Activated CD4-positive, CD25-positive, alpha-beta regulatory T cell treated with anti-CD3 and anti-CD28 coated beads, Interleukin-2, amount 50 U/mL, for 16 hours (primary cell): ENCODE measurements at regions not wholly inside any gene's neighbourhood (a gene's known extent, or its start where the extent isn't known, plus 50 kb on each side); places are given as distances from the start of the nearest gene placed in this dataset.
A peak's percentile ranks its signal among the peaks of the same experiment; 100 is the strongest.

Experiments
- DNase-seq: peaks from one replicate; pipeline ENCODE4 v3.0.0-alpha.2; 2020; ENCODE audit warnings: low read depth, low spot score

- no peak for DNase-seq
These were observed 296.6 kb downstream of the RFC3 start for GRCh38 chr13:34114581-34114980.

GRCh38 chr13:34116651-34117050 lies 298.7 kb downstream of the RFC3 start:
- DNase-seq, result no peak

- DNase-seq, result no peak
These were observed 306.8 kb downstream of the RFC3 start for GRCh38 chr13:34124666-34125306.

GRCh38 chr13:34127523-34127922 lies 309.6 kb downstream of the RFC3 start:
- DNase-seq, result no peak

- no peak for DNase-seq
These were observed 310.7 kb downstream of the RFC3 start for GRCh38 chr13:34128661-34129060.

GRCh38 chr13:34129436-34129835 lies 311.5 kb downstream of the RFC3 start:
- no peak for DNase-seq

- no peak for DNase-seq
These were observed 319.3 kb downstream of the RFC3 start for GRCh38 chr13:34137200-34137599.

- no peak for DNase-seq
These were observed 321.8 kb downstream of the RFC3 start for GRCh38 chr13:34139660-34140227.

GRCh38 chr13:34143637-34144036 lies 325.7 kb downstream of the RFC3 start:
- no peak for DNase-seq

- DNase-seq, result no peak
These were observed 326.2 kb downstream of the RFC3 start for GRCh38 chr13:34144142-34144541.

- no peak for DNase-seq
These were observed 327.1 kb downstream of the RFC3 start for GRCh38 chr13:34145061-34145460.

GRCh38 chr13:34148359-34148758 lies 330.4 kb downstream of the RFC3 start:
- DNase-seq, result no peak

- no peak for DNase-seq
These were observed 333.9 kb downstream of the RFC3 start for GRCh38 chr13:34151885-34152284.

GRCh38 chr13:34152409-34152808 lies 334.5 kb downstream of the RFC3 start:
- DNase-seq, result no peak

GRCh38 chr13:34152996-34153395 lies 335.0 kb downstream of the RFC3 start:
- no peak for DNase-seq

GRCh38 chr13:34153428-34154180 lies 335.7 kb downstream of the RFC3 start:
- no peak for DNase-seq

GRCh38 chr13:34155931-34156607 lies 338.1 kb downstream of the RFC3 start:
- DNase-seq, result no peak

- DNase-seq, result peak; percentile 2
These were observed 339.0 kb downstream of the RFC3 start for GRCh38 chr13:34156841-34157365.

GRCh38 chr13:34159946-34160345 lies 342.0 kb downstream of the RFC3 start:
- no peak for DNase-seq

GRCh38 chr13:34161931-34162543 lies 344.1 kb downstream of the RFC3 start:
- no peak for DNase-seq

- DNase-seq, result no peak
These were observed 344.6 kb downstream of the RFC3 start for GRCh38 chr13:34162544-34162933.

GRCh38 chr13:34164582-34164981 lies 346.6 kb downstream of the RFC3 start:
- DNase-seq, result no peak
